Loucy (cell line): ENCODE measurements at regions not wholly inside any gene's neighbourhood (a gene's known extent, or its start where the extent isn't known, plus 50 kb on each side); places are given as distances from the start of the nearest gene placed in this dataset.

Source experiments
- EZH2phosphoT487 ChIP-seq: fragments of 200-600 bp; IDR thresholded peaks from 2 replicates; pipeline ENCODE4 v1.6.1; 2018; ENCODE audit warnings: antibody characterized with exemption, mild to moderate bottlenecking, moderate library complexity, borderline replicate concordance
- TF ChIP-seq, protein P1 (sequence below): fragments of 200-600 bp; sonication (generic); conservative IDR thresholded peaks from 2 replicates; pipeline ENCODE4 v1.5.1; 2014; ENCODE audit warnings: mild to moderate bottlenecking, antibody characterized with exemption, low read length

- TF ChIP-seq, protein P1, sequence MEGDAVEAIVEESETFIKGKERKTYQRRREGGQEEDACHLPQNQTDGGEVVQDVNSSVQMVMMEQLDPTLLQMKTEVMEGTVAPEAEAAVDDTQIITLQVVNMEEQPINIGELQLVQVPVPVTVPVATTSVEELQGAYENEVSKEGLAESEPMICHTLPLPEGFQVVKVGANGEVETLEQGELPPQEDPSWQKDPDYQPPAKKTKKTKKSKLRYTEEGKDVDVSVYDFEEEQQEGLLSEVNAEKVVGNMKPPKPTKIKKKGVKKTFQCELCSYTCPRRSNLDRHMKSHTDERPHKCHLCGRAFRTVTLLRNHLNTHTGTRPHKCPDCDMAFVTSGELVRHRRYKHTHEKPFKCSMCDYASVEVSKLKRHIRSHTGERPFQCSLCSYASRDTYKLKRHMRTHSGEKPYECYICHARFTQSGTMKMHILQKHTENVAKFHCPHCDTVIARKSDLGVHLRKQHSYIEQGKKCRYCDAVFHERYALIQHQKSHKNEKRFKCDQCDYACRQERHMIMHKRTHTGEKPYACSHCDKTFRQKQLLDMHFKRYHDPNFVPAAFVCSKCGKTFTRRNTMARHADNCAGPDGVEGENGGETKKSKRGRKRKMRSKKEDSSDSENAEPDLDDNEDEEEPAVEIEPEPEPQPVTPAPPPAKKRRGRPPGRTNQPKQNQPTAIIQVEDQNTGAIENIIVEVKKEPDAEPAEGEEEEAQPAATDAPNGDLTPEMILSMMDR: no peak
- TF ChIP-seq EZH2phosphoT487: no peak
Observed at GRCh38 chr13:83536153-83536552, 346.1 kb downstream of the SLITRK1 start.
